Stimulated activated CD4-positive, alpha-beta T cell treated with anti-CD3 and anti-CD28 coated beads, Interleukin-12 subunit alpha, Interleukin-12 subunit beta, amount 100 ng/mL, for 4 hours (primary cell): ENCODE measurements at regions not wholly inside any gene's neighbourhood (a gene's known extent, or its start where the extent isn't known, plus 50 kb on each side); places are given as distances from the start of the nearest gene placed in this dataset.

Source experiments
- DNase-seq: peaks from one replicate; pipeline ENCODE4 v3.0.0-alpha.2; 2020

DNA sequence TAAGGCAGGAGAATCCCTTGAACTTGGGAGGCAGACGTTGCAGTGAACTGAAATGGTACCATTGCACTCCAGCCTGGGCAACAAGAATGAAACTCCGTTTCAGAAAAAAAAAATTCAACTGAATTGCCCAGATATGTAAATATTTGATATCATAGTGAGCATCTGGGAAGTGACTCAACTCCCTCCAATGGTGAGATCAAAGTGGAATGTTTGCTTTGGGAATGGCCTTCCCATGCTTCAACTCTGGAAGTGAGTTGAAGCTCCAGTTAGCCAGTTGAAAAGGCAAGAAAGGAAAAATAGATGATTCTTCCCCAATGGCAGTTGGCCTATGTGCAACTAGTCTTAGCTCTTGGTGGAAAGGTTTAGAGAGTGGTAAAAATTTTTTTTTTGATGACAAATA lies 131.6 kb upstream of the CMC1 start:
- DNase-seq: no peak

GRCh38 chr3:28110869-28111268 lies 130.6 kb upstream of the CMC1 start:
- no peak for DNase-seq

DNA sequence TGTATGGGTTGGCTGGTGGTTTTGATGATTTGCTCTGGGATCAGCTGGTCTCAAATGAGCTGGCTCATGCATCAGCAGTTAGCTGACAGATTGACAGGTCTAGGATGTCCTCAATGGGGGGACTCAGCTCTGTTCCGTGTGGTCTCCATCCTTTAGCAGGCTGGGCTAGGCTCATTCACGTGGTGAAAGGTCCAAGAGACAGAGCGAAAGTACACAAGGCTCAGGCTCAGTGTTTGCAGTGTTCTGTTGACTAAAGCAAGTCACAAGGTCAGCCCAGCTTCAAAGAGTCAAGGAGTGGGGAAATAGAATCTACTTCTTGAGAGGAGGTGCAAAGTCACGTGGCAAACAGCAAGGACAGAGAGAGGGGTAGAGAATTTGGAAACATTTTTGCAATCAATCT lies 126.5 kb upstream of the CMC1 start:
- no peak for DNase-seq

- DNase-seq: no peak
These were observed 126.1 kb upstream of the CMC1 start for GRCh38 chr3:28115316-28115715.

GRCh38 chr3:28117598-28117997 lies 123.8 kb upstream of the CMC1 start:
- no peak for DNase-seq

- no peak for DNase-seq
These were observed 123.3 kb upstream of the CMC1 start for GRCh38 chr3:28118087-28118486.

- no peak for DNase-seq
These were observed 119.2 kb upstream of the CMC1 start for GRCh38 chr3:28122227-28122626.

DNA sequence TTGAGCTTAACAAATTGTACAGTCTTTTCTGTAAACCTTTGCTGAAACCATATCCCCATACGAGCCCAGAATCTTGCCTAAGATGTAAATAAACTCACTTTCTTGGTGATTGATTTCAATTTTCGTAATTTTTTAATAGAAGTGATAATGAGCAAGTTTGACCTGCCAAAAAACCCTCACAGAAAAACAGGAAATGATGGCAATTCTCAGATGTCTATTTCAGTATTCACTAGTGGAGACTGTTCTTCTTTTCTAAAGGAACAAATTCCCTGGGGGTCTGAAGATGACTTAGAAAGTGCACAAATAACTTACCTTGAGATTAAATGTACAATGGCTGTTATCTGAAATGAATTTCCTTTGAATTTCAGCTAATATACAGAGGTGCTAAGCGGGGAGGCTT lies 116.5 kb upstream of the CMC1 start:
- no peak for DNase-seq

- DNase-seq: no peak
These were observed 116.1 kb upstream of the CMC1 start for GRCh38 chr3:28125342-28125741.

GRCh38 chr3:28130836-28131235 lies 110.6 kb upstream of the CMC1 start:
- DNase-seq: no peak

DNA sequence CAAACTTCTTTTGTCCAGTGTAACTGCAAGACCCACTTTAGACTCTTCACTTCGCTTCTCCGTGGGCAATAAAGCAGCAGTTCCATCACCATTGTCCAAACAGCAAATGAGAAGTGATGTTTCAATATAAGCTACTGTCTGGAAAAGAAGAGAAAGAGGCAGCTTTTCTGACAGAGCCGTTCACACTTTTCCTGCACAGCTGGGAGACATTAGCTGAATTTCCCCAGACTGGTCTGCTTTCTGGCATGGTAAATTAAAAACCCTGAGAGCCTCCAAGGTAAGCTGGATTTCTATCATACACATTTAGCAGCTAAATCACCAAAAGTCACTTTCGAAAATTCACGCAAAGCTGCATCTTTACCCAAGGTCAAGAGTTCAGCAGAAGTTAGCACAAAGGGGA lies 108.5 kb upstream of the CMC1 start:
- no peak for DNase-seq

GRCh38 chr3:28134198-28134597 lies 107.2 kb upstream of the CMC1 start:
- DNase-seq: no peak

GRCh38 chr3:28134792-28135375 lies 106.5 kb upstream of the CMC1 start:
- DNase-seq: no peak

- no peak for DNase-seq
These were observed 104.7 kb upstream of the CMC1 start for GRCh38 chr3:28136607-28137216.

GRCh38 chr3:28138043-28138610 lies 103.3 kb upstream of the CMC1 start:
- DNase-seq: no peak

- DNase-seq: no peak
These were observed 102.1 kb upstream of the CMC1 start for GRCh38 chr3:28139288-28139687.

- DNase-seq: no peak
These were observed 101.3 kb upstream of the CMC1 start for GRCh38 chr3:28139967-28140634.

DNA sequence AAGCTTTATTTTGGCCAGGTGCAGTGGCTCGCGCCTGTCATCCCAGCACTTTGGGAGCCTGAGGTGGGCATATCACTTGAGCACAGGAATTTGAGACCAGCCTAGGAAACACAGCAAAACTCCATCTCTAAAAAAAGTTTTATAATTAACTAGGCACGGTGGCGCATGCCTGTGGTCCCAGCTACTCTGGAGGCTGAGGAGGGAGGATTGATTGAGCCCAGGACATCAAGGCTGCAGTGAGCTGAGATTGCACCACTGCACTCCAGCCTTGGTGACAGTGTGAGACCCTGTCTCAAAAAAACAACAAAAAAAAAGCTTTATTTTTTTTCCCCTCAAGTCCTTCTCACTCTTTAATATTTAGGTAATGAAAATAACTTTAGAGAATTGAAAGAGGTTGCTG lies 100.8 kb upstream of the CMC1 start:
- DNase-seq: no peak

DNA sequence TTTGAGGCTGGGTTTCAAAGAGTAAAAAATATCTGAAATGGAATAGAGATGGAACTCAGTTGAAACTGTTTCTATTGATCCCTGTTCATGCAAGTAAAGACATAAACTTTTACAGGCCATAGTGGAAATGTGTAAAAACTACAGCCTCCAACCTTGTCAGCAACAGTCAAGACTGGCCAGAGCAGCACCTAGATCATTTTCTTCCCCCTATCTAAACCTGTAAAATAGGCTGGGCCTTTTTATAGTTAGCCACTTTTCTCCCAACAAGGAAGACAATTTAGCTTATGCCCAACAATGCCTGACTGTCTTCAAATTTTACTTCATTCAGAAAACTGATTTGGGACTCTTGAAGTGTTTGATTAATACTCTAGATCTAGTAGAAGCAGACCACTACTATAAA lies 91.5 kb upstream of the CMC1 start:
- DNase-seq: no peak

DNA sequence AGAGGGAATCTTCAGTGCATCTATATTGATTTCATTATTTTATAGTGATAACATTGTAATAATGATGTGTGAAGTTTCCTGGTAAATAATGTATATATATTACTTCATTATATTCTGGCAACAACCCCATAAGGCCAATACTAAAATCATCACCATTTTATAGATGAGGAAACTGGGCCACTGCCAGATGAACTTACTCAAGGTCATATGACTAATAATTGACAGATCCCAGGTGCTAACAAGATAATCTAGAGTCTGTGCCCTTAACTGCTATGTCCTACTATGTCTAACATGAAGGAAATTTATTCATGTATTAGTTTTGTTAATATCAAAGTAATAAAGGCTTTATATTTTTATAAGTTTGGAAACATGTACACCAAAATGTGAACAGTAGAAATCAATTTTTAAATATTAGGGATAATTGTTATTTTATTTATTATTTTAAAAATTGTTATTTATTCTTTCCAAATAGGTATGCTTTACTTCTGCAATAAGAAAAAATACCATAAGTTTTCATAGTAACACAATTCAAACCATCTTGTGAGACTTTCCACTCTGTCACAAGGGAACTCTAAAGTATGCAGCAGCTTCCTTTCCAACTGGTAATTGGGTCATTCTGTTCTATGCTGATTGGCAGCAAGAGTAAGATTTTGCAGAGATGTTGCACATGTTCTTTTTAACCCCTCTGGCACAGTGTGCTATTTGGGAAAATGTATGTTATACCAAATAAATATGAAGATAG lies 90.8 kb upstream of the CMC1 start:
- no peak for DNase-seq

- DNase-seq: no peak
These were observed 90.2 kb upstream of the CMC1 start for GRCh38 chr3:28151207-28151550.

DNA sequence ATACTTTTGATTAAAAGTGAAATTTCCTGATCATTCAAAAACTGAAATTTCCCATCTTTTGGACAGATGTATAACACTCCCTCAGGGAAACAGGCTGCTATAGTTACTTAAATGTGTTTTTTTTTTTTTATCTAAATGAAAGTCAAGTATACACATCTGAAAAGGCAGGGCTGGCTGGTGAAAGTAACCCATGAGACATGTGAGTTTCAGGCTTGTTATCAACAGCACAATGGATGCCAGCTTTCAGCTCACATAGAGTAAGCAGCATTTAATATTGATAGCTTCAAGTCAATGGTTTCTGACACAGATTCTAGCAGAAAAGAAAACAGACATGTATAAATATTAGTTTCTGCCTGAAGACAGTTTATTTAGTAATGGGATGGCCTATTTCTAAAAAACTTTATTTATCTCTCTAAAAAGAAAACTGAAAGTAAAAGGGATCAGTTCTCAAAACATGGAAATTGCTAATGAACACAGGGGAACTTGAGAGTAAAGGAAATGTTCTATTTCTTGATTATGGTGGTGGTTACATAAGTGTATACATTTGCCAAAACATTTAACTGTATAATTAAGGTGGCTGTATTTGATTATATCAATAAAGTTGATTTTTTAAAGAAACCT lies 89.7 kb upstream of the CMC1 start:
- DNase-seq: no peak

GRCh38 chr3:28155631-28156030 lies 85.8 kb upstream of the CMC1 start:
- no peak for DNase-seq
